ENCODE measurements at regions not wholly inside any gene's neighbourhood (a gene's known extent, or its start where the extent isn't known, plus 50 kb on each side); places are given as distances from the start of the nearest gene placed in this dataset.
"Not testable (repeated sequence)": the region's sequence is repeated elsewhere in the genome, so short reads cannot be mapped to it uniquely, and the experiment has no call there.

GRCh38 chr1:176379626-176380339, 83.2 kb upstream of the PAPPA2 start:
- Histone ChIP-seq H3K4me3 (ENCODE audit: low read length in 2 of 2) (no peak overlapping the region), H3K14ac (ENCODE audit: low read length) (no peak overlapping the region), H3K18ac (ENCODE audit: low read length) (no peak overlapping the region), H3K9ac (ENCODE audit: low read depth, low read length, poor library complexity) (no peak overlapping the region), H3K36me3 (replicated peaks in 1 of 2; ENCODE audit: control insufficient read depth in 2 of 2, insufficient read depth in 2 of 2, low read length in 2 of 2) (no peaks in the 10 kb centered on the region), H2AFZ (ENCODE audit: low read length) (no peak overlapping the region), H3K27ac (replicated peaks; ENCODE audit: low read length) (no peak overlapping the region), H2AK5ac (ENCODE audit: low read depth, low read length) (no peak overlapping the region), H4K8ac (ENCODE audit: low read depth, low read length) (no peak overlapping the region), H2BK15ac (ENCODE audit: low read length) (no peak overlapping the region), H4K91ac (ENCODE audit: low read depth, low read length, poor library complexity) (no peak overlapping the region), H3K4ac (ENCODE audit: low read length) (no peak overlapping the region), H3K79me1 (ENCODE audit: low read depth, low read length) (no peaks in the 10 kb centered on the region), H3K4me2 (ENCODE audit: insufficient read depth, low read length, poor library complexity, severe bottlenecking) (no peak overlapping the region), H3K4me1 (ENCODE audit: control insufficient read depth in 2 of 2, insufficient read depth in 1 of 2, low read depth in 1 of 2, low read length in 2 of 2) (peaks cover 0 to 3% of the 10 kb centered on the region in 2 donors), H3K9me3 (replicated peaks in 1 of 2; ENCODE audit: control insufficient read depth in 2 of 2, insufficient read depth in 1 of 2, low read depth in 1 of 2, low read length in 2 of 2) (no peaks in the 10 kb centered on the region), H2BK120ac (ENCODE audit: low read depth, low read length) (no peak overlapping the region), H3K27me3 (ENCODE audit: control insufficient read depth in 3 of 3, insufficient read depth in 3 of 3, low read depth in 1 of 3, low read length in 3 of 3) (no peaks in the 10 kb centered on the region), H2BK5ac (ENCODE audit: low read length) (no peak overlapping the region), H2BK12ac (ENCODE audit: low read length) (no peak overlapping the region), H3K23ac (ENCODE audit: low read depth, low read length, poor library complexity) (no peak overlapping the region)
- WGBS, 2 donors (ENCODE audit: extremely low coverage in 2 of 2, insufficient read length in 2 of 2, insufficient replicate concordance in 1 of 2), result no CpG with 5 or more reads among the region's 5 CpGs
- DNase-seq (ENCODE audit: low spot score), result no peak

GRCh38 chr1:176374967-176375569, 87.9 kb upstream of the PAPPA2 start:
- H3K4me2 ChIP-seq (ENCODE audit: insufficient read depth, low read length, poor library complexity, severe bottlenecking), result no peak overlapping the region
- no peak overlapping the region for H4K91ac ChIP-seq (ENCODE audit: low read depth, low read length, poor library complexity)
- no peaks in the 10 kb centered on the region for H3K27me3 ChIP-seq (ENCODE audit: control insufficient read depth in 3 of 3, insufficient read depth in 3 of 3, low read depth in 1 of 3, low read length in 3 of 3)
- H3K18ac ChIP-seq (ENCODE audit: low read length), result no peak overlapping the region
- H2AK5ac ChIP-seq (ENCODE audit: low read depth, low read length), result no peak overlapping the region
- H2BK12ac ChIP-seq (ENCODE audit: low read length), result no peak overlapping the region
- peak; percentile 77 for DNase-seq (ENCODE audit: low spot score)
- H4K8ac ChIP-seq (ENCODE audit: low read depth, low read length), result no peak overlapping the region
- no peak overlapping the region for H3K23ac ChIP-seq (ENCODE audit: low read depth, low read length, poor library complexity)
- no peak overlapping the region for H3K27ac ChIP-seq (replicated peaks; ENCODE audit: low read length)
- H2BK5ac ChIP-seq (ENCODE audit: low read length), result no peak overlapping the region
- no peaks in the 10 kb centered on the region for H3K4me1 ChIP-seq (ENCODE audit: control insufficient read depth in 2 of 2, insufficient read depth in 1 of 2, low read depth in 1 of 2, low read length in 2 of 2)
- no peak overlapping the region for H2BK120ac ChIP-seq (ENCODE audit: low read depth, low read length)
- H3K4me3 ChIP-seq (ENCODE audit: low read length in 2 of 2), result no peak overlapping the region
- H3K9ac ChIP-seq (ENCODE audit: low read depth, low read length, poor library complexity), result no peak overlapping the region
- H2BK15ac ChIP-seq (ENCODE audit: low read length), result no peak overlapping the region
- H3K14ac ChIP-seq (ENCODE audit: low read length), result no peak overlapping the region
- no peaks in the 10 kb centered on the region for H3K9me3 ChIP-seq (replicated peaks in 1 of 2; ENCODE audit: control insufficient read depth in 2 of 2, insufficient read depth in 1 of 2, low read depth in 1 of 2, low read length in 2 of 2)
- no peaks in the 10 kb centered on the region for H3K36me3 ChIP-seq (replicated peaks in 1 of 2; ENCODE audit: control insufficient read depth in 2 of 2, insufficient read depth in 2 of 2, low read length in 2 of 2)
- WGBS, 2 donors (ENCODE audit: extremely low coverage in 2 of 2, insufficient read length in 2 of 2, insufficient replicate concordance in 1 of 2), result no CpG with 5 or more reads among the region's 7 CpGs
- H3K4ac ChIP-seq (ENCODE audit: low read length), result no peak overlapping the region
- no peaks in the 10 kb centered on the region for H3K79me1 ChIP-seq (ENCODE audit: low read depth, low read length)
- H2AFZ ChIP-seq (ENCODE audit: low read length), result no peak overlapping the region

- Histone ChIP-seq H3K4ac (ENCODE audit: low read length) (no peak overlapping the region), H4K91ac (ENCODE audit: low read depth, low read length, poor library complexity) (no peak overlapping the region), H3K27ac (replicated peaks; ENCODE audit: low read length) (no peak overlapping the region), H2BK12ac (ENCODE audit: low read length) (no peak overlapping the region), H2AFZ (ENCODE audit: low read length) (no peak overlapping the region), H2BK15ac (ENCODE audit: low read length) (no peak overlapping the region), H3K27me3 (ENCODE audit: control insufficient read depth in 3 of 3, insufficient read depth in 3 of 3, low read depth in 1 of 3, low read length in 3 of 3) (no peaks in the 10 kb centered on the region), H3K36me3 (replicated peaks in 1 of 2; ENCODE audit: control insufficient read depth in 2 of 2, insufficient read depth in 2 of 2, low read length in 2 of 2) (no peaks in the 10 kb centered on the region), H3K4me1 (ENCODE audit: control insufficient read depth in 2 of 2, insufficient read depth in 1 of 2, low read depth in 1 of 2, low read length in 2 of 2) (peaks cover 0 to 3% of the 10 kb centered on the region in 2 donors), H3K9ac (ENCODE audit: low read depth, low read length, poor library complexity) (no peak overlapping the region), H3K79me1 (ENCODE audit: low read depth, low read length) (no peaks in the 10 kb centered on the region), H3K23ac (ENCODE audit: low read depth, low read length, poor library complexity) (no peak overlapping the region), H2BK120ac (ENCODE audit: low read depth, low read length) (no peak overlapping the region), H2AK5ac (ENCODE audit: low read depth, low read length) (no peak overlapping the region), H3K14ac (ENCODE audit: low read length) (no peak overlapping the region), H2BK5ac (ENCODE audit: low read length) (no peak overlapping the region), H3K4me3 (ENCODE audit: low read length in 2 of 2) (no peak overlapping the region), H4K8ac (ENCODE audit: low read depth, low read length) (no peak overlapping the region), H3K4me2 (ENCODE audit: insufficient read depth, low read length, poor library complexity, severe bottlenecking) (no peak overlapping the region), H3K9me3 (replicated peaks in 1 of 2; ENCODE audit: control insufficient read depth in 2 of 2, insufficient read depth in 1 of 2, low read depth in 1 of 2, low read length in 2 of 2) (no peaks in the 10 kb centered on the region), H3K18ac (ENCODE audit: low read length) (no peak overlapping the region)
- no peak for DNase-seq (ENCODE audit: low spot score)
- WGBS, 2 donors (ENCODE audit: extremely low coverage in 2 of 2, insufficient read length in 2 of 2, insufficient replicate concordance in 1 of 2), result no CpG with 5 or more reads among the region's 7 CpGs
These were observed 98.6 kb upstream of the PAPPA2 start for GRCh38 chr1:176364236-176364905.

GRCh38 chr1:176349135-176349715, 113.8 kb upstream of the PAPPA2 start:
- WGBS, 2 donors (ENCODE audit: extremely low coverage in 2 of 2, insufficient read length in 2 of 2, insufficient replicate concordance in 1 of 2), result no CpG with 5 or more reads among the region's 42 CpGs
- H3K4me1 ChIP-seq (ENCODE audit: control insufficient read depth in 2 of 2, insufficient read depth in 1 of 2, low read depth in 1 of 2, low read length in 2 of 2); H2BK120ac ChIP-seq (ENCODE audit: low read depth, low read length); H3K36me3 ChIP-seq (replicated peaks in 1 of 2; ENCODE audit: control insufficient read depth in 2 of 2, insufficient read depth in 2 of 2, low read length in 2 of 2); DNase-seq (ENCODE audit: low spot score); H2AK5ac ChIP-seq (ENCODE audit: low read depth, low read length); H4K8ac ChIP-seq (ENCODE audit: low read depth, low read length); H3K27me3 ChIP-seq (ENCODE audit: control insufficient read depth in 3 of 3, insufficient read depth in 3 of 3, low read depth in 1 of 3, low read length in 3 of 3); H4K91ac ChIP-seq (ENCODE audit: low read depth, low read length, poor library complexity); H2AFZ ChIP-seq (ENCODE audit: low read length); H3K4me2 ChIP-seq (ENCODE audit: insufficient read depth, low read length, poor library complexity, severe bottlenecking); H3K14ac ChIP-seq (ENCODE audit: low read length); H3K27ac ChIP-seq (replicated peaks; ENCODE audit: low read length); H3K4me3 ChIP-seq (ENCODE audit: low read length in 2 of 2); H2BK15ac ChIP-seq (ENCODE audit: low read length); H3K79me1 ChIP-seq (ENCODE audit: low read depth, low read length); H3K9ac ChIP-seq (ENCODE audit: low read depth, low read length, poor library complexity); H3K4ac ChIP-seq (ENCODE audit: low read length); H3K9me3 ChIP-seq (replicated peaks in 1 of 2; ENCODE audit: control insufficient read depth in 2 of 2, insufficient read depth in 1 of 2, low read depth in 1 of 2, low read length in 2 of 2); H2BK12ac ChIP-seq (ENCODE audit: low read length); H2BK5ac ChIP-seq (ENCODE audit: low read length); H3K18ac ChIP-seq (ENCODE audit: low read length); H3K23ac ChIP-seq (ENCODE audit: low read depth, low read length, poor library complexity): not testable (repeated sequence)

Data from neuronal stem cell (in vitro differentiated cells).